GM21528 (cell line): ENCODE measurements at regions not wholly inside any gene's neighbourhood (a gene's known extent, or its start where the extent isn't known, plus 50 kb on each side); places are given as distances from the start of the nearest gene placed in this dataset.

ENCODE experiments used
- ATAC-seq: cut with Tn5 transposase; IDR thresholded peaks from one replicate; pipeline ENCODE4 v1.9.1; 2021; ENCODE audit warnings: mild to moderate bottlenecking, moderate library complexity; ENCODE audit not compliant: unreplicated experiment, low FRiP score

- no peak for ATAC-seq
Observed at GRCh38 chr3:82954486-82954885, 1193.0 kb upstream of the GBE1 start.

GRCh38 chr3:82942041-82942440, 1180.6 kb upstream of the GBE1 start:
- ATAC-seq = no peak

- ATAC-seq = no peak
Observed at GRCh38 chr3:82940124-82940523, 1178.7 kb upstream of the GBE1 start.

GRCh38 chr3:82939491-82940097, 1178.1 kb upstream of the GBE1 start:
- no peak for ATAC-seq

- no peak for ATAC-seq
Observed at GRCh38 chr3:82938821-82939328, 1177.4 kb upstream of the GBE1 start.

- ATAC-seq = no peak
Observed at GRCh38 chr3:82927309-82928253, 1166.1 kb upstream of the GBE1 start.

GRCh38 chr3:82891028-82891427, 1129.6 kb upstream of the GBE1 start:
- no peak for ATAC-seq

- ATAC-seq = no peak
Observed at GRCh38 chr3:82883072-82883471, 1121.6 kb upstream of the GBE1 start.

GRCh38 chr3:82875401-82875800, 1114.0 kb upstream of the GBE1 start:
- ATAC-seq = no peak

- no peak for ATAC-seq
Observed at GRCh38 chr3:82839871-82840270, 1078.4 kb upstream of the GBE1 start.

GRCh38 chr3:82834098-82834497, 1072.7 kb upstream of the GBE1 start:
- no peak for ATAC-seq

GRCh38 chr3:82824491-82824890, 1063.0 kb upstream of the GBE1 start:
- no peak for ATAC-seq

GRCh38 chr3:82816086-82816485, 1054.6 kb upstream of the GBE1 start:
- ATAC-seq = no peak

- no peak for ATAC-seq
Observed at GRCh38 chr3:82815417-82816058, 1054.1 kb upstream of the GBE1 start.

GRCh38 chr3:82814660-82815059, 1053.2 kb upstream of the GBE1 start:
- ATAC-seq = no peak

- no peak for ATAC-seq
Observed at GRCh38 chr3:82807781-82808180, 1046.3 kb upstream of the GBE1 start.

- ATAC-seq = no peak
Observed at GRCh38 chr3:82802501-82802900, 1041.1 kb upstream of the GBE1 start.

GRCh38 chr3:82800248-82800647, 1038.8 kb upstream of the GBE1 start:
- no peak for ATAC-seq

- no peak for ATAC-seq
Observed at GRCh38 chr3:82796765-82797164, 1035.3 kb upstream of the GBE1 start.

GRCh38 chr3:82791241-82791640, 1029.8 kb upstream of the GBE1 start:
- no peak for ATAC-seq
